Upper lobe of left lung (tissue), 6 donors: ENCODE measurements at regions not wholly inside any gene's neighbourhood (a gene's known extent, or its start where the extent isn't known, plus 50 kb on each side); places are given as distances from the start of the nearest gene placed in this dataset.

ENCODE experiments used
- ATAC-seq, 2 donors: fragments of 200-7000 bp; cut with Tn5 transposase; one replicate each; pipeline ENCODE4 v1.9.1; 2022; ENCODE audit warnings: mild to moderate bottlenecking in 2 of 2, moderate library complexity in 2 of 2; ENCODE audit not compliant: low FRiP score in 2 of 2
- DNase-seq, 2 donors: peaks; one replicate each; pipeline ENCODE4 v3.0.0-alpha.2; 2019 to 2020
- H3K27ac ChIP-seq, 4 donors: fragments of 200-600 bp; sonication (generic); one replicate each; pipeline ENCODE4 v1.5.1; 2016 to 2019
- H3K27me3 ChIP-seq, 4 donors: fragments of 200-600 bp; sonication (generic); one replicate each; pipeline ENCODE4 v1.5.1; 2017 to 2019
- H3K36me3 ChIP-seq, 4 donors: fragments of 200-600 bp; sonication (generic); one replicate each; pipeline ENCODE4 v1.5.1; 2016 to 2019
- H3K4me1 ChIP-seq, 4 donors: fragments of 200-600 bp; sonication (generic); one replicate each; pipeline ENCODE4 v1.5.1; 2018 to 2019
- H3K4me3 ChIP-seq, 4 donors: fragments of 200-600 bp; sonication (generic); one replicate each; pipeline ENCODE4 v1.5.1; 2017 to 2019; ENCODE audit warnings: mild to moderate bottlenecking in 2 of 4, moderate library complexity in 1 of 4
- H3K9me3 ChIP-seq, 4 donors: fragments of 200-600 bp; sonication (generic); one replicate each; pipeline ENCODE4 v1.5.1; 2018 to 2019
- CTCF ChIP-seq, 6 experiments: fragments of 450-650 bp in 4 of 6; fragments of 200-600 bp in 2 of 6; sonication (generic) in 2 of 6; IDR thresholded peaks; one replicate each; pipeline ENCODE4 v1.5.1; 2016 to 2019; ENCODE audit warnings: antibody characterized with exemption in 6 of 6
- EP300 ChIP-seq, 4 donors: sonication (generic); formaldehyde crosslinking; IDR thresholded peaks; one replicate each; pipeline ENCODE4 v1.5.1; 2017; ENCODE audit warnings: antibody characterized with exemption in 4 of 4, control low read depth in 2 of 4
- POLR2A ChIP-seq, 4 donors: fragments of 450-650 bp; IDR thresholded peaks; one replicate each; pipeline ENCODE4 v1.5.1; 2016 to 2017; ENCODE audit warnings: antibody characterized with exemption in 4 of 4, mild to moderate bottlenecking in 2 of 4
- POLR2AphosphoS5 ChIP-seq, 2 donors: sonication (generic); formaldehyde crosslinking; IDR thresholded peaks; one replicate each; pipeline ENCODE4 v1.5.1; 2017; ENCODE audit warnings: antibody characterized with exemption in 2 of 2
- WGBS, 2 donors: methylation state at CpG; one replicate each; pipeline ENCODE4 v1.1.5; 2017 to 2018; 5-methylcytosine and 5-hydroxymethylcytosine counted together
- donor health status: DM: no; HTN: no; CAD: no; lungs with moderate emphysema.
- donor health status: DM: no; HTN: yes; CAD: no; lungs with severe emphysema.

GRCh38 chr1:34290831-34291230, 114.1 kb downstream of the C1orf94 start:
- no peak overlapping the region for H3K27ac ChIP-seq
- no peaks in the 10 kb centered on the region for H3K9me3 ChIP-seq
- H3K36me3 ChIP-seq, result no peaks in the 10 kb centered on the region
- TF ChIP-seq POLR2A (IDR thresholded peaks at IDR 0.05), result no peak
- TF ChIP-seq CTCF (IDR thresholded peaks at IDR 0.05), result no peak
- TF ChIP-seq EP300 (IDR thresholded peaks at IDR 0.05), result no peak
- TF ChIP-seq POLR2AphosphoS5 (IDR thresholded peaks at IDR 0.05), result no peak
- no peaks in the 10 kb centered on the region for H3K4me1 ChIP-seq
- no peak for ATAC-seq
- H3K4me3 ChIP-seq, result no peak overlapping the region
- DNase-seq, result no peak
- H3K27me3 ChIP-seq, result no peaks in the 10 kb centered on the region
- 78 to 80% methylated on average over 2 of the region's 2 CpGs for WGBS, 2 donors

- TF ChIP-seq POLR2AphosphoS5 (IDR thresholded peaks at IDR 0.05), result no peak
- no peak for TF ChIP-seq CTCF (IDR thresholded peaks at IDR 0.05)
- TF ChIP-seq POLR2A (IDR thresholded peaks at IDR 0.05), result no peak
- TF ChIP-seq EP300 (IDR thresholded peaks at IDR 0.05), result no peak
- Histone ChIP-seq H3K27me3 (no peaks in the 10 kb centered on the region), H3K4me1 (no peaks in the 10 kb centered on the region), H3K36me3 (no peaks in the 10 kb centered on the region), H3K4me3 (no peak overlapping the region), H3K9me3 (no peaks in the 10 kb centered on the region), H3K27ac (no peak overlapping the region)
- WGBS, 2 donors, result 68 to 69% methylated on average over 2 of the region's 2 CpGs
- peak in 1 of 2 donors; percentile 43 for ATAC-seq
- DNase-seq, result no peak
These were observed 115.8 kb downstream of the C1orf94 start for GRCh38 chr1:34292472-34292871.

- DNase-seq (no peak), ATAC-seq (no peak)
- H3K27me3 ChIP-seq, result no peaks in the 10 kb centered on the region
- no peaks in the 10 kb centered on the region for H3K4me1 ChIP-seq
- WGBS, 2 donors, result 69 to 72% methylated on average over 6 of the region's 6 CpGs
- H3K36me3 ChIP-seq, result no peaks in the 10 kb centered on the region
- H3K9me3 ChIP-seq, result no peaks in the 10 kb centered on the region
- TF ChIP-seq POLR2AphosphoS5 (IDR thresholded peaks at IDR 0.05) (no peak), CTCF (IDR thresholded peaks at IDR 0.05) (no peak), EP300 (IDR thresholded peaks at IDR 0.05) (no peak), POLR2A (IDR thresholded peaks at IDR 0.05) (no peak)
- H3K27ac ChIP-seq, result no peak overlapping the region
- no peak overlapping the region for H3K4me3 ChIP-seq
These were observed 119.4 kb downstream of the C1orf94 start for GRCh38 chr1:34296059-34296458.

GRCh38 chr1:34302798-34303197, 126.1 kb downstream of the C1orf94 start:
- ATAC-seq (no peak), DNase-seq (no peak)
- Histone ChIP-seq H3K4me1 (no peaks in the 10 kb centered on the region), H3K9me3 (peaks cover 0 to 8% (median 4%) of the 10 kb centered on the region in 4 donors), H3K27me3 (no peaks in the 10 kb centered on the region), H3K4me3 (no peak overlapping the region), H3K27ac (no peak overlapping the region), H3K36me3 (no peaks in the 10 kb centered on the region)
- TF ChIP-seq CTCF (IDR thresholded peaks at IDR 0.05) (no peak), POLR2A (IDR thresholded peaks at IDR 0.05) (no peak)
- 96% methylated on average over 1 of the region's 1 CpG for WGBS, 2 donors

- H3K4me3 ChIP-seq, result no peak overlapping the region
- no peaks in the 10 kb centered on the region for H3K36me3 ChIP-seq
- no peak for TF ChIP-seq POLR2AphosphoS5 (IDR thresholded peaks at IDR 0.05)
- TF ChIP-seq POLR2A (IDR thresholded peaks at IDR 0.05), result no peak
- TF ChIP-seq EP300 (IDR thresholded peaks at IDR 0.05), result no peak
- TF ChIP-seq CTCF (IDR thresholded peaks at IDR 0.05), result no peak
- ATAC-seq, result no peak
- H3K9me3 ChIP-seq, result peaks cover 0 to 8% (median 4%) of the 10 kb centered on the region in 4 donors
- DNase-seq, result no peak
- no peak overlapping the region for H3K27ac ChIP-seq
- no peaks in the 10 kb centered on the region for H3K4me1 ChIP-seq
- no peaks in the 10 kb centered on the region for H3K27me3 ChIP-seq
These were observed 126.5 kb downstream of the C1orf94 start for GRCh38 chr1:34303218-34303617.
